SK-N-SH treated with all-trans-retinoic acid at 6 μM for 48 hours (cell line): ENCODE measurements at regions not wholly inside any gene's neighbourhood (a gene's known extent, or its start where the extent isn't known, plus 50 kb on each side); places are given as distances from the start of the nearest gene placed in this dataset.

Experiments
- ATAC-seq: fragments of 200-7000 bp; cut with Tn5 transposase; 3 replicates; pipeline ENCODE4 v1.9.1; 2020; ENCODE audit warnings: mild to moderate bottlenecking, moderate library complexity
- CREB5 ChIP-seq: fragments of 250-450 bp; sonication (Bioruptor Pico); IDR thresholded peaks from 2 replicates; pipeline ENCODE4 v1.5.1; 2020; ENCODE audit warnings: low read depth, mild to moderate bottlenecking, moderate library complexity
- CSDC2 ChIP-seq: fragments of 250-450 bp; sonication (Bioruptor Pico); IDR thresholded peaks from 2 replicates; pipeline ENCODE4 v1.5.0; 2020; ENCODE audit warnings: mild to moderate bottlenecking, moderate library complexity
- ESRRG ChIP-seq: fragments of 250-450 bp; sonication (Bioruptor Pico); IDR thresholded peaks from 2 replicates; pipeline ENCODE4 v1.6.1; 2021; ENCODE audit warnings: mild to moderate bottlenecking
- GLIS3 ChIP-seq: fragments of 250-450 bp; sonication (Bioruptor Pico); IDR thresholded peaks from 2 replicates; pipeline ENCODE4 v1.5.0; 2020; ENCODE audit warnings: mild to moderate bottlenecking, moderate library complexity
- ISL1 ChIP-seq: fragments of 250-450 bp; sonication (Bioruptor Pico); IDR thresholded peaks from 2 replicates; pipeline ENCODE4 v2.1.2; 2022; ENCODE audit warnings: mild to moderate bottlenecking, moderate library complexity
- OSR1 ChIP-seq: fragments of 250-450 bp; sonication (Bioruptor Pico); IDR thresholded peaks from 2 replicates; pipeline ENCODE4 v1.8.0; 2022; ENCODE audit warnings: moderate library complexity, mild to moderate bottlenecking, inconsistent platforms
- PPARA ChIP-seq: fragments of 250-450 bp; sonication (Bioruptor Pico); IDR thresholded peaks from 2 replicates; pipeline ENCODE4 v1.5.0; 2020; ENCODE audit warnings: mild to moderate bottlenecking, borderline replicate concordance
- RARB ChIP-seq: fragments of 250-450 bp; sonication (Bioruptor Pico); IDR thresholded peaks from 2 replicates; pipeline ENCODE4 v1.8.0; 2021; ENCODE audit warnings: mild to moderate bottlenecking, moderate library complexity
- SNAI2 ChIP-seq: fragments of 250-450 bp; sonication (Bioruptor Pico); IDR thresholded peaks from 2 replicates; pipeline ENCODE4 v1.5.0; 2020; ENCODE audit warnings: mild to moderate bottlenecking, moderate library complexity
- TOX ChIP-seq: fragments of 250-450 bp; sonication (Bioruptor Pico); IDR thresholded peaks from 2 replicates; pipeline ENCODE4 v1.8.0; 2021; ENCODE audit warnings: mild to moderate bottlenecking, moderate library complexity, borderline replicate concordance
- ZC3H10 ChIP-seq: fragments of 250-450 bp; sonication (Bioruptor Pico); IDR thresholded peaks from 2 replicates; pipeline ENCODE4 v1.5.1; 2021; ENCODE audit warnings: mild to moderate bottlenecking, moderate library complexity
- ZFP3 ChIP-seq: fragments of 250-450 bp; sonication (Bioruptor Pico); IDR thresholded peaks from 2 replicates; pipeline ENCODE4 v1.5.0; 2020; ENCODE audit warnings: mild to moderate bottlenecking, moderate library complexity
- ZFP30 ChIP-seq: fragments of 450-650 bp; formaldehyde crosslinking; IDR thresholded peaks from 2 replicates; pipeline ENCODE4 v1.5.0; 2022; ENCODE audit warnings: mild to moderate bottlenecking, moderate library complexity
- ZNF70 ChIP-seq: fragments of 450-650 bp; formaldehyde crosslinking; IDR thresholded peaks from 2 replicates; pipeline ENCODE4 v1.5.0; 2020; ENCODE audit warnings: mild to moderate bottlenecking, moderate library complexity
- ZNF8 ChIP-seq: fragments of 450-650 bp; formaldehyde crosslinking; IDR thresholded peaks from 2 replicates; pipeline ENCODE4 v1.5.0; 2020; ENCODE audit warnings: mild to moderate bottlenecking, moderate library complexity
- TF ChIP-seq, protein P1 (sequence below): fragments of 250-450 bp; sonication (Bioruptor Pico); IDR thresholded peaks from 2 replicates; pipeline ENCODE4 v1.5.0; 2020; ENCODE audit warnings: mild to moderate bottlenecking, moderate library complexity
- TF ChIP-seq, protein P2 (sequence below): fragments of 250-450 bp; sonication (Bioruptor Pico); IDR thresholded peaks from 2 replicates; pipeline ENCODE4 v1.8.0; 2020; ENCODE audit warnings: mild to moderate bottlenecking, moderate library complexity, borderline replicate concordance

- no peak for ATAC-seq
Observed at GRCh38 chr2:121907928-121908327, 152.5 kb downstream of the TSN start.

DNA sequence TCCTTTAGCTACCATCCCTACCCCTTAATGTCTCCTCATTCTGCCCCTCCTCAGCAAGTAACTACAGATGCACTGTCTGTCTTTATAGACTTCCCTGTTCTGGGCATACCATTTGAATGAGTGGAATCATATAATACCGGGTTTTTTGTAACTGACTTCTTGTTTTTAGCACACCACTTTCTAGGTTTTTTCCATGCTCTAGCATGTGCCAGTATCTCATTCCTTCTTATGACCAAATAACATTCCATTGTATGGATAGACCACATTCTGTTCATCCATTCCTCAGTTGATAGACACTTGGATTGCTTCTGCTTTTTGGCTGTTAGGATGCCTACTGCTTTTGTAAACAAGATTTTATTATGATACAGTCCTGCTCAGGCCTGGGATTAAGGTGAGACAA is 154.7 kb downstream of the TSN start:
- no peak for ATAC-seq
- no peak for TF ChIP-seq ZFP30 (CRISPR knock-in tag)
- TF ChIP-seq, protein P1, sequence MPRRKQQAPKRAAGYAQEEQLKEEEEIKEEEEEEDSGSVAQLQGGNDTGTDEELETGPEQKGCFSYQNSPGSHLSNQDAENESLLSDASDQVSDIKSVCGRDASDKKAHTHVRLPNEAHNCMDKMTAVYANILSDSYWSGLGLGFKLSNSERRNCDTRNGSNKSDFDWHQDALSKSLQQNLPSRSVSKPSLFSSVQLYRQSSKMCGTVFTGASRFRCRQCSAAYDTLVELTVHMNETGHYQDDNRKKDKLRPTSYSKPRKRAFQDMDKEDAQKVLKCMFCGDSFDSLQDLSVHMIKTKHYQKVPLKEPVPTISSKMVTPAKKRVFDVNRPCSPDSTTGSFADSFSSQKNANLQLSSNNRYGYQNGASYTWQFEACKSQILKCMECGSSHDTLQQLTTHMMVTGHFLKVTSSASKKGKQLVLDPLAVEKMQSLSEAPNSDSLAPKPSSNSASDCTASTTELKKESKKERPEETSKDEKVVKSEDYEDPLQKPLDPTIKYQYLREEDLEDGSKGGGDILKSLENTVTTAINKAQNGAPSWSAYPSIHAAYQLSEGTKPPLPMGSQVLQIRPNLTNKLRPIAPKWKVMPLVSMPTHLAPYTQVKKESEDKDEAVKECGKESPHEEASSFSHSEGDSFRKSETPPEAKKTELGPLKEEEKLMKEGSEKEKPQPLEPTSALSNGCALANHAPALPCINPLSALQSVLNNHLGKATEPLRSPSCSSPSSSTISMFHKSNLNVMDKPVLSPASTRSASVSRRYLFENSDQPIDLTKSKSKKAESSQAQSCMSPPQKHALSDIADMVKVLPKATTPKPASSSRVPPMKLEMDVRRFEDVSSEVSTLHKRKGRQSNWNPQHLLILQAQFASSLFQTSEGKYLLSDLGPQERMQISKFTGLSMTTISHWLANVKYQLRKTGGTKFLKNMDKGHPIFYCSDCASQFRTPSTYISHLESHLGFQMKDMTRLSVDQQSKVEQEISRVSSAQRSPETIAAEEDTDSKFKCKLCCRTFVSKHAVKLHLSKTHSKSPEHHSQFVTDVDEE (CRISPR knock-in tag): no peak
- no peak for TF ChIP-seq ZFP3 (CRISPR knock-in tag)
- TF ChIP-seq TOX (CRISPR knock-in tag): no peak
- no peak for TF ChIP-seq GLIS3 (CRISPR knock-in tag)

More at GRCh38 chr2:121907928-121908327, 152.5 kb downstream of the TSN start:
- TF ChIP-seq GLIS3 (CRISPR knock-in tag): no peak
- no peak for TF ChIP-seq ZNF70
- no peak for TF ChIP-seq CSDC2 (CRISPR knock-in tag)
- TF ChIP-seq, protein P1 (CRISPR knock-in tag): no peak

- TF ChIP-seq, protein P2, sequence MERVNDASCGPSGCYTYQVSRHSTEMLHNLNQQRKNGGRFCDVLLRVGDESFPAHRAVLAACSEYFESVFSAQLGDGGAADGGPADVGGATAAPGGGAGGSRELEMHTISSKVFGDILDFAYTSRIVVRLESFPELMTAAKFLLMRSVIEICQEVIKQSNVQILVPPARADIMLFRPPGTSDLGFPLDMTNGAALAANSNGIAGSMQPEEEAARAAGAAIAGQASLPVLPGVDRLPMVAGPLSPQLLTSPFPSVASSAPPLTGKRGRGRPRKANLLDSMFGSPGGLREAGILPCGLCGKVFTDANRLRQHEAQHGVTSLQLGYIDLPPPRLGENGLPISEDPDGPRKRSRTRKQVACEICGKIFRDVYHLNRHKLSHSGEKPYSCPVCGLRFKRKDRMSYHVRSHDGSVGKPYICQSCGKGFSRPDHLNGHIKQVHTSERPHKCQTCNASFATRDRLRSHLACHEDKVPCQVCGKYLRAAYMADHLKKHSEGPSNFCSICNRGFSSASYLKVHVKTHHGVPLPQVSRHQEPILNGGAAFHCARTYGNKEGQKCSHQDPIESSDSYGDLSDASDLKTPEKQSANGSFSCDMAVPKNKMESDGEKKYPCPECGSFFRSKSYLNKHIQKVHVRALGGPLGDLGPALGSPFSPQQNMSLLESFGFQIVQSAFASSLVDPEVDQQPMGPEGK (CRISPR knock-in tag): no peak
- TF ChIP-seq TOX (CRISPR knock-in tag): no peak
- TF ChIP-seq ISL1 (CRISPR knock-in tag): no peak
- no peak for TF ChIP-seq ESRRG (CRISPR knock-in tag)
- TF ChIP-seq PPARA (CRISPR knock-in tag): no peak
- TF ChIP-seq SNAI2 (CRISPR knock-in tag): no peak
- TF ChIP-seq, protein P1 (CRISPR knock-in tag): no peak
- no peak for TF ChIP-seq ZNF8 (CRISPR knock-in tag)
- no peak for TF ChIP-seq CREB5 (CRISPR knock-in tag)
- TF ChIP-seq OSR1 (CRISPR knock-in tag): no peak
- TF ChIP-seq ZC3H10: no peak
- ATAC-seq: no peak
Observed at GRCh38 chr2:121911036-121911435, 155.6 kb downstream of the TSN start.

GRCh38 chr2:121917143-121917542 is 161.7 kb downstream of the TSN start:
- no peak for ATAC-seq
- TF ChIP-seq GLIS3 (CRISPR knock-in tag) (no peak), ESRRG (CRISPR knock-in tag) (no peak), CSDC2 (CRISPR knock-in tag) (no peak), RARB (CRISPR knock-in tag) (no peak), ISL1 (CRISPR knock-in tag) (no peak)
- TF ChIP-seq, protein P1 (CRISPR knock-in tag): no peak
